ENCODE measurements at regions not wholly inside any gene's neighbourhood (a gene's known extent, or its start where the extent isn't known, plus 50 kb on each side); places are given as distances from the start of the nearest gene placed in this dataset.

DNA sequence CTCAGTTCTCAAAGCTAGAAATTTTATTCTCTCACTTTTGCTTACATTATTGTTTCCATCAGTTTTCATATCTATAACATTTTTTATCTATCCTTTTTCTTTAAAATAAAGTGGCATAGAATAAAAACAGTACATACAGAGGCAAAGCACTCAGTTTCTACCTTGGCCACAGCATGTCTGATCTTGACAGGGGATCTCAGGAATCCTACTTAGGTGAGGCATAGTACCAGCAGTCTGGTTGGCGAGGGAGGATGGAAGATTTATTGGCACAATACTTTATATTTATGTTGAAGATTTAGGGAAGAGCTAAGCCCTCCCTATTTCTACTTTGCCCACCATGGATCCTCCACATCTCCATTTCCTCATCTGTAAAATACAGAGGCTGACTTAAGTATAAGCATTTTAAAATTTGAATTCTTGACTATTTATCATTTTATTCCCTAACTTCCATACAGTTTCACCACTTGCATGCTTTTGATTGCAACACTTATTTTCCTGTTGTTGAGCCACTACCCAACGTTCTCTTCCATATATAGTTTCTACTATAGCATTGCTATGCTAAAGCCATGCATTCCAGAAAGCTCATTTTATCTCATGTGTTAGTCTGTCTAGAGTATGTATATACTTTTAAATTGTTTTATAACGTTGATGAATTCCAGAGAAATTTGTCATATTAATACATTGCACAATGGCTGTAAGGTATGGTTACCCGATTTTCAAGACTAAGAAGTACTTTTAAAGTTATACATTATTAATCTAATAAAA is 506.7 kb downstream of the KCTD12 start:
- Histone ChIP-seq H3K4me1 (ENCODE audit: control insufficient read depth in 3 of 3, insufficient read depth in 2 of 3, low read depth in 1 of 3, low read length in 2 of 3) (no peaks in the 10 kb centered on the region), H3K27ac (ENCODE audit: low read depth in 1 of 3, low read length in 2 of 3) (no peak overlapping the region), H3K27me3 (ENCODE audit: control insufficient read depth in 3 of 3, insufficient read depth in 3 of 3, low read length in 3 of 3) (no peaks in the 10 kb centered on the region), H3K9me3 (ENCODE audit: control insufficient read depth in 2 of 2, insufficient read depth in 1 of 2, low read depth in 1 of 2, low read length in 1 of 2) (no peaks in the 10 kb centered on the region), H3K36me3 (ENCODE audit: control insufficient read depth in 3 of 3, insufficient read depth in 2 of 3, low read depth in 1 of 3, low read length in 3 of 3) (no peaks in the 10 kb centered on the region), H3K4me3 (ENCODE audit: low read depth in 1 of 3, low read length in 3 of 3) (no peak overlapping the region)
- WGBS, 3 donors: 82 to 87% (median 85%) methylated on average over 4 of the region's 4 CpGs
- DNase-seq (no peak), FAIRE-seq (no peak)

DNA sequence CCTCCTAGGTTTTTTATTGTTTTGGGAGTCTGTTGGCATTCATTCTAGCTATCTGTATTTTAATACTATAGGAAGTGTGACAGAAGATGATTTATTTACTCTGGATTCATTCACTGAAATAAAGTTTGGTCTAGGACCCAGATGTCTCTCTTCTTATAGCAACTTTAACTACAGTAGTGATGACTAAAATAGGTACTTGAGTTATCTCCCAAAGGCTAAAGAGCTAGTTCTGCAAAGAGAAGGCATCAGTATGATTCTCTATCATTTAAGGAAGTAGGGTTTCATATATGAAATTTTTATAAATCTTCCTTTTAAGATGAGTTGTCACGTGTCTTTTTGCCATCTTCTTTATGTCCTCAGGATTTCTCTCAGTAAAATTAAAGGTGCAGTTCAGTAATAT is 507.4 kb downstream of the KCTD12 start:
- DNase-seq (no peak), FAIRE-seq (no peak)
- no peak overlapping the region for H3K4me3 ChIP-seq (ENCODE audit: low read depth in 1 of 3, low read length in 3 of 3)
- no peaks in the 10 kb centered on the region for H3K9me3 ChIP-seq (ENCODE audit: control insufficient read depth in 2 of 2, insufficient read depth in 1 of 2, low read depth in 1 of 2, low read length in 1 of 2)
- no peaks in the 10 kb centered on the region for H3K36me3 ChIP-seq (ENCODE audit: control insufficient read depth in 3 of 3, insufficient read depth in 2 of 3, low read depth in 1 of 3, low read length in 3 of 3)
- no peaks in the 10 kb centered on the region for H3K27me3 ChIP-seq (ENCODE audit: control insufficient read depth in 3 of 3, insufficient read depth in 3 of 3, low read length in 3 of 3)
- WGBS, 3 donors: 64 to 85% (median 76%) methylated on average over 1 of the region's 1 CpG
- H3K4me1 ChIP-seq (ENCODE audit: control insufficient read depth in 3 of 3, insufficient read depth in 2 of 3, low read depth in 1 of 3, low read length in 2 of 3): no peaks in the 10 kb centered on the region
- H3K27ac ChIP-seq (ENCODE audit: low read depth in 1 of 3, low read length in 2 of 3): no peak overlapping the region

DNA sequence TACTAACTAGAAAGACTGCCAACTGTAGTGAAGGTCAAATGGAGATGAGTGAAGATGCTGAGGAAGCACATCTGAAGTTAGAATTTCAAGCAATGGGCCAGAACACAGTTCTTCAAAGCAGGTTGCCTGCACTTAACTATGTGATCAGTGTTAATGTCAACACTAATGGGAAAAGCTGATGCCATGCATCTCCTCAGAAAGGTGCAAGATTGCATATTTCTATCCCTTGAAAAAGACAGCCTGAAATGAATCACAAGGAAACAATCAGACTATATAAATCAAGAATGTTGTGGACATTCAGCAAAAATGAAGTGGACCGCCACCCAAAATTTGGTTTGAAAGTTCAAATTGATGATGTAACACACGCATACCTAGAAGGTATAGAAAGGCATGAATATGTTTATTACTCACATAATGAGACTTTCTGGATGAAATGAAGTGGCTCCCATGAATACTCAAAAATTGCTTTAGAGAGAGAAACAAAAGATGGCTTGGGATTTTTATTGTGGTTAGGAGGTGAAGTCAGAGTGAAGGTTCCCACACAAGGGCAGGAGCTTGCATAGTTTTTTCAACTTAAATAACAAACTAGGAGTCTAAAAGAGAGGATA is 522.4 kb downstream of the KCTD12 start:
- no peaks in the 10 kb centered on the region for H3K9me3 ChIP-seq (ENCODE audit: control insufficient read depth in 2 of 2, insufficient read depth in 1 of 2, low read depth in 1 of 2, low read length in 1 of 2)
- WGBS, 3 donors: 87 to 93% (median 92%) methylated on average over 2 of the region's 2 CpGs
- H3K4me1 ChIP-seq (ENCODE audit: control insufficient read depth in 3 of 3, insufficient read depth in 2 of 3, low read depth in 1 of 3, low read length in 2 of 3): no peaks in the 10 kb centered on the region
- no peak overlapping the region for H3K4me3 ChIP-seq (ENCODE audit: low read depth in 1 of 3, low read length in 3 of 3)
- H3K36me3 ChIP-seq (ENCODE audit: control insufficient read depth in 3 of 3, insufficient read depth in 2 of 3, low read depth in 1 of 3, low read length in 3 of 3): no peaks in the 10 kb centered on the region
- no peak overlapping the region for H3K27ac ChIP-seq (ENCODE audit: low read depth in 1 of 3, low read length in 2 of 3)
- FAIRE-seq (no peak), DNase-seq (no peak)
- H3K27me3 ChIP-seq (ENCODE audit: control insufficient read depth in 3 of 3, insufficient read depth in 3 of 3, low read length in 3 of 3): no peaks in the 10 kb centered on the region

DNA sequence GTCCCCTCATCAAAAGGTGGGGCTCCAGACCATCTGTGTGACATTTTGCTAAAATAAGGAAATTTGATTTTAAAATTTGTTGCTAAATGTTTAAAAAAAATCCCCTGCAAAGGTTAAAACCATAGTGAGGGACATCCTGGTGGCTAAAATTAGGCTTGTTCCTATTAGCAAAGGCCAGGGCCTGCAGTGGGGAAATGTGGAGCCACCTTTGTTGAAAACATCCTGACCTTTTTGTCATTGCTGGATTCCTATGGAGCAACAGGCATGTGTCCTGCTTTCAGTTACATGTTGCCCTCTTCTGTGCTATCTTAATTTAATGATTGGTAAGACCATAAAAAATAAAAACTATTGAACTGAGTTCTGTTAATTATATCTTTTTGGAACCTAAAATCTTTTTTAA is 524.3 kb downstream of the KCTD12 start:
- no peaks in the 10 kb centered on the region for H3K36me3 ChIP-seq (ENCODE audit: control insufficient read depth in 3 of 3, insufficient read depth in 2 of 3, low read depth in 1 of 3, low read length in 3 of 3)
- H3K4me1 ChIP-seq (ENCODE audit: control insufficient read depth in 3 of 3, insufficient read depth in 2 of 3, low read depth in 1 of 3, low read length in 2 of 3): no peaks in the 10 kb centered on the region
- DNase-seq: no peak
- H3K27me3 ChIP-seq (ENCODE audit: control insufficient read depth in 3 of 3, insufficient read depth in 3 of 3, low read length in 3 of 3): no peaks in the 10 kb centered on the region
- no peaks in the 10 kb centered on the region for H3K9me3 ChIP-seq (ENCODE audit: control insufficient read depth in 2 of 2, insufficient read depth in 1 of 2, low read depth in 1 of 2, low read length in 1 of 2)
- FAIRE-seq: no peak
- no peak overlapping the region for H3K4me3 ChIP-seq (ENCODE audit: low read depth in 1 of 3, low read length in 3 of 3)
- H3K27ac ChIP-seq (ENCODE audit: low read depth in 1 of 3, low read length in 2 of 3): no peak overlapping the region

DNA sequence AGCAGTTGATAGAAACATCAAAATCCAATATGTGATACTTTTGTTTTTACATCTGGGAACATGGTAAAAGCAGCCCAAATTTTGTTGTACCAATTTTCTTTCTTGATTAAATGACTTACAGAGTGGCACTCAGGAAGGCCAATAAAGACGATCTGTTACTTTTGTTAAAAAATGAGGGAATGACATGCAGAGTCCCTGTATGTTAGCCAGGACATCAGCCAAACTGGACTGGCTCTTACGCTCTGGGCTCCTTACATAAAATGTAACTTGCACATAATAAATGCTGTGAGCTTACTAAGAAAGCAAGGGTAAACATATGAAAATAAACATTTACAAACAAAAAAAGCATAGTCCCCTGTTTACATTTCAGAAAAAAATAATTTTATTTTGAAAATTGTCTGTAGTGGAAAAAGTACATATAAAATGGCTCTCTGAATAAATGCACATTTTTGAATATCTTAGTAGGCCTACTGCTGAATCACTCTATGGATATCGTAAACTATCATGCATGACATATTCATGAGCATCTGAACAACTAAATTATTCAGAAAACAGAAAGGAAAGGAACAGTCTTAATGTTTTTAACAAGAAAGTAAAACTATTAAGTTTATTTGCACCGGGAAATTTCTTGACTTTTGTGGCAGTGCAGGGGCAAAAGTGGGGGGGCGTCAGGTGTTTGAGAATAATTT is 534.5 kb downstream of the KCTD12 start:
- no peaks in the 10 kb centered on the region for H3K4me1 ChIP-seq (ENCODE audit: control insufficient read depth in 3 of 3, insufficient read depth in 2 of 3, low read depth in 1 of 3, low read length in 2 of 3)
- no peaks in the 10 kb centered on the region for H3K36me3 ChIP-seq (ENCODE audit: control insufficient read depth in 3 of 3, insufficient read depth in 2 of 3, low read depth in 1 of 3, low read length in 3 of 3)
- no peak for DNase-seq
- no peak for FAIRE-seq
- H3K9me3 ChIP-seq (ENCODE audit: control insufficient read depth in 2 of 2, insufficient read depth in 1 of 2, low read depth in 1 of 2, low read length in 1 of 2): peaks cover 0 to 2% of the 10 kb centered on the region in 2 donors
- H3K4me3 ChIP-seq (ENCODE audit: low read depth in 1 of 3, low read length in 3 of 3): no peak overlapping the region
- 68 to 82% (median 79%) methylated on average over 5 of the region's 5 CpGs for WGBS, 3 donors
- no peaks in the 10 kb centered on the region for H3K27me3 ChIP-seq (ENCODE audit: control insufficient read depth in 3 of 3, insufficient read depth in 3 of 3, low read length in 3 of 3)
- no peak overlapping the region for H3K27ac ChIP-seq (ENCODE audit: low read depth in 1 of 3, low read length in 2 of 3)

DNA sequence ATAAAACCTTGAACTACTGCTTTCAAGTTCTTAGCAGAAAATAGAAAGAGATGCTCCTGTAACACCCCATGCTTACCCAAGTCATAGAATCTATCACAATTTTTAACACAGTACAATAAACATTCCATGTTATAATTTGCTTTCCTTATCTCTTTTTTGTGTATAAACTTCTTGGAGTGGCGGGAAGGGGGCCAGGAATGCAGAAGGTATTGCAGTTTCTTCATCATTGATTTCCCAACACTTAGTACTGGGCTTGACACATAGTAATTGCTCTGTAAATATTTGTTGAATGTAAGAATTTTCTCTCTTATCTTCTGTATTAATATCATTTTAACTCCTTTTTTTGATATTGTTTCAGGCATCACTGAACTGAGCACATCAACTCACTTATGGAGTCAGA is 535.8 kb downstream of the KCTD12 start:
- Histone ChIP-seq H3K4me3 (ENCODE audit: low read depth in 1 of 3, low read length in 3 of 3) (no peak overlapping the region), H3K27ac (ENCODE audit: low read depth in 1 of 3, low read length in 2 of 3) (no peak overlapping the region), H3K36me3 (ENCODE audit: control insufficient read depth in 3 of 3, insufficient read depth in 2 of 3, low read depth in 1 of 3, low read length in 3 of 3) (no peaks in the 10 kb centered on the region), H3K4me1 (ENCODE audit: control insufficient read depth in 3 of 3, insufficient read depth in 2 of 3, low read depth in 1 of 3, low read length in 2 of 3) (no peaks in the 10 kb centered on the region), H3K27me3 (ENCODE audit: control insufficient read depth in 3 of 3, insufficient read depth in 3 of 3, low read length in 3 of 3) (no peaks in the 10 kb centered on the region), H3K9me3 (ENCODE audit: control insufficient read depth in 2 of 2, insufficient read depth in 1 of 2, low read depth in 1 of 2, low read length in 1 of 2) (no peaks in the 10 kb centered on the region)
- WGBS, 3 donors: 12 to 60% (median 27%) methylated on average over 1 of the region's 1 CpG
- DNase-seq (no peak), FAIRE-seq (no peak)

DNA sequence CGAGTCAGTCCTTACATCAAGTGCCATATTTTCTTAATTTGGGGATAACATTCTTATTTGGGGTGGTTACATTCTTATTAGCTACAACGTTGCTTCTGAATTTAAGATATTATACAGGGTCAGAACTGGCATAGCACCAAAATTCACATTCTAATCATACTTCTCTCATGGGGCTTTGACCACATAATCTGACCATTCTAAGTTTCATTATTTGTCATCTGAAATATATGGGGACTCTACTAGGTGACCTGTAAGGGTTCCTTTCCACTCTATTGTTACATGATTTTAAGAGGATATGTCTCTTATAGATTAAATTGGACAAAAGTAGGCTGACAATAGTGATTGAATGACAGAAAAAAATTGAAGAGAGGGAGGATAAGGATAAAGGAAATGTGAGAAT is 536.5 kb downstream of the KCTD12 start:
- Histone ChIP-seq H3K9me3 (ENCODE audit: control insufficient read depth in 2 of 2, insufficient read depth in 1 of 2, low read depth in 1 of 2, low read length in 1 of 2) (no peaks in the 10 kb centered on the region), H3K36me3 (ENCODE audit: control insufficient read depth in 3 of 3, insufficient read depth in 2 of 3, low read depth in 1 of 3, low read length in 3 of 3) (no peaks in the 10 kb centered on the region), H3K27ac (ENCODE audit: low read depth in 1 of 3, low read length in 2 of 3) (no peak overlapping the region), H3K4me3 (ENCODE audit: low read depth in 1 of 3, low read length in 3 of 3) (no peak overlapping the region), H3K4me1 (ENCODE audit: control insufficient read depth in 3 of 3, insufficient read depth in 2 of 3, low read depth in 1 of 3, low read length in 2 of 3) (no peaks in the 10 kb centered on the region), H3K27me3 (ENCODE audit: control insufficient read depth in 3 of 3, insufficient read depth in 3 of 3, low read length in 3 of 3) (no peaks in the 10 kb centered on the region)
- FAIRE-seq (no peak), DNase-seq (no peak)
- 75 to 78% (median 76%) methylated on average over 2 of the region's 2 CpGs for WGBS, 3 donors

DNA sequence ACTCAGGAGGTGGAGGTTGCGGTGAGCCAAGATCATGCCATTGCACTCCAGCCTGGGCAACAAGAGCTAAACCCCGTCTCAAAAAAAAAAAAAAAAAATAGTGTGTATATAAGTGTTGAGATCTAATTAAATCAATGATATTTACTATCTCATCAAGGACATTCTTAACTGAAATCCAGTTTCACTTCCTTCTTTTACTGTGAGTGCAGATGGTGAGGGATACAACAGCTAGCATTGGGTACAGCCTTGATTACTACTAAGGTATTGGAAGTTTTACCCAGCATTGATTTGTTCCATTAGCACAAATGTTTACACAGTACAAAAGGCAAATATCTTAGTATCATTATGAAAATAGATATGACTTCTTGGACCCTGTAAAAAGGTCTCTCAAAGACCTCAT is 546.6 kb downstream of the KCTD12 start:
- Histone ChIP-seq H3K4me1 (ENCODE audit: control insufficient read depth in 3 of 3, insufficient read depth in 2 of 3, low read depth in 1 of 3, low read length in 2 of 3) (no peaks in the 10 kb centered on the region), H3K4me3 (ENCODE audit: low read depth in 1 of 3, low read length in 3 of 3) (no peak overlapping the region), H3K27me3 (ENCODE audit: control insufficient read depth in 3 of 3, insufficient read depth in 3 of 3, low read length in 3 of 3) (peaks cover 0 to 3% (median 0%) of the 10 kb centered on the region in 3 donors), H3K27ac (ENCODE audit: low read depth in 1 of 3, low read length in 2 of 3) (no peak overlapping the region), H3K36me3 (ENCODE audit: control insufficient read depth in 3 of 3, insufficient read depth in 2 of 3, low read depth in 1 of 3, low read length in 3 of 3) (no peaks in the 10 kb centered on the region), H3K9me3 (ENCODE audit: control insufficient read depth in 2 of 2, insufficient read depth in 1 of 2, low read depth in 1 of 2, low read length in 1 of 2) (peaks cover 0 to 6% of the 10 kb centered on the region in 2 donors)
- FAIRE-seq: no peak
- no peak for DNase-seq
- WGBS, 3 donors: 58 to 85% (median 62%) methylated on average over 2 of the region's 2 CpGs

Measured in small intestine (tissue), 7 donors.